Neutrophil (primary cell): ENCODE measurements at regions not wholly inside any gene's neighbourhood (a gene's known extent, or its start where the extent isn't known, plus 50 kb on each side); places are given as distances from the start of the nearest gene placed in this dataset.

Source experiments
- H3K27ac ChIP-seq: fragments of 200-600 bp; sonication (generic); 2 replicates; pipeline ENCODE4 v1.5.1; 2016; ENCODE audit warnings: mild to moderate bottlenecking, moderate library complexity
- H3K27me3 ChIP-seq: fragments of 200-600 bp; sonication (generic); 2 replicates; pipeline ENCODE4 v1.6.0; 2016; ENCODE audit warnings: mild to moderate bottlenecking
- H3K36me3 ChIP-seq: fragments of 200-600 bp; sonication (generic); 2 replicates; pipeline ENCODE4 v1.5.1; 2017
- H3K4me1 ChIP-seq, 2 experiments: fragments of 200-600 bp in 1 of 2; sonication (generic) in 1 of 2; 1 replicate in 1 of 2; 2 replicates in 1 of 2; pipeline versions ENCODE4 v1.5.1 to v1.6.1; 2013 to 2016; ENCODE audit warnings: low read depth in 1 of 2, low read length in 1 of 2, mild to moderate bottlenecking in 1 of 2, moderate library complexity in 1 of 2; ENCODE audit not compliant: control insufficient read depth in 1 of 2, insufficient read depth in 1 of 2
- H3K4me3 ChIP-seq, 2 experiments: fragments of 200-600 bp in 1 of 2; sonication (generic) in 1 of 2; 1 replicate in 1 of 2; 2 replicates in 1 of 2; pipeline ENCODE4 v1.5.1; 2013 to 2016; ENCODE audit warnings: low read depth in 1 of 2, low read length in 1 of 2, mild to moderate bottlenecking in 1 of 2, moderate library complexity in 1 of 2
- H3K9me3 ChIP-seq: fragments of 200-600 bp; sonication (generic); 2 replicates; pipeline ENCODE4 v1.5.1; 2016
- TF ChIP-seq, protein P1 (sequence below): fragments of 200-600 bp; sonication (generic); IDR thresholded peaks from 2 replicates; pipeline ENCODE4 v1.5.1; 2016; ENCODE audit warnings: antibody characterized with exemption

DNA sequence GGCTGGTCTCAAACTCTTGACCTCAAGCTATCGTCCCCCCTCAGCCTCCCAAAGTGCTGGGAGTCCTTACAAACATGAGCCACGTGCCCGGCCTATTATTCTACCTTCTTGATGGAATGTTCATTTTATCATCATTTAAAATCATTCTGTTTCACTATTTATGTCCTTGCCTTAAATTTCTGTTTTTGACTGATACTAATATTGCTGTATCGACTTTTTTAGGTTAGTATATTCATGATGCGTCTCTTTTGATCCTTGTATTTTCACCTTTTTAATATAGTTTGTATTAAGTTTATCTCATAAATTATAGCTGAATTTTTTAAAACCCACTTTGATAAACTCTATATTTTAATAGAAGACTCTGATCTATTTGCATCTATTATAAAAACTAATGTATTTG is 98.4 kb upstream of the STXBP5 start:
- H3K27me3 ChIP-seq = no peaks in the 10 kb centered on the region
- H3K4me3 ChIP-seq = no peak overlapping the region
- H3K27ac ChIP-seq = no peak overlapping the region
- no peaks in the 10 kb centered on the region for H3K36me3 ChIP-seq
- TF ChIP-seq, protein P1, sequence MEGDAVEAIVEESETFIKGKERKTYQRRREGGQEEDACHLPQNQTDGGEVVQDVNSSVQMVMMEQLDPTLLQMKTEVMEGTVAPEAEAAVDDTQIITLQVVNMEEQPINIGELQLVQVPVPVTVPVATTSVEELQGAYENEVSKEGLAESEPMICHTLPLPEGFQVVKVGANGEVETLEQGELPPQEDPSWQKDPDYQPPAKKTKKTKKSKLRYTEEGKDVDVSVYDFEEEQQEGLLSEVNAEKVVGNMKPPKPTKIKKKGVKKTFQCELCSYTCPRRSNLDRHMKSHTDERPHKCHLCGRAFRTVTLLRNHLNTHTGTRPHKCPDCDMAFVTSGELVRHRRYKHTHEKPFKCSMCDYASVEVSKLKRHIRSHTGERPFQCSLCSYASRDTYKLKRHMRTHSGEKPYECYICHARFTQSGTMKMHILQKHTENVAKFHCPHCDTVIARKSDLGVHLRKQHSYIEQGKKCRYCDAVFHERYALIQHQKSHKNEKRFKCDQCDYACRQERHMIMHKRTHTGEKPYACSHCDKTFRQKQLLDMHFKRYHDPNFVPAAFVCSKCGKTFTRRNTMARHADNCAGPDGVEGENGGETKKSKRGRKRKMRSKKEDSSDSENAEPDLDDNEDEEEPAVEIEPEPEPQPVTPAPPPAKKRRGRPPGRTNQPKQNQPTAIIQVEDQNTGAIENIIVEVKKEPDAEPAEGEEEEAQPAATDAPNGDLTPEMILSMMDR = no peak
- no peaks in the 10 kb centered on the region for H3K9me3 ChIP-seq
- H3K4me1 ChIP-seq = peaks cover 28 to 31% of the 10 kb centered on the region in 2 experiments

DNA sequence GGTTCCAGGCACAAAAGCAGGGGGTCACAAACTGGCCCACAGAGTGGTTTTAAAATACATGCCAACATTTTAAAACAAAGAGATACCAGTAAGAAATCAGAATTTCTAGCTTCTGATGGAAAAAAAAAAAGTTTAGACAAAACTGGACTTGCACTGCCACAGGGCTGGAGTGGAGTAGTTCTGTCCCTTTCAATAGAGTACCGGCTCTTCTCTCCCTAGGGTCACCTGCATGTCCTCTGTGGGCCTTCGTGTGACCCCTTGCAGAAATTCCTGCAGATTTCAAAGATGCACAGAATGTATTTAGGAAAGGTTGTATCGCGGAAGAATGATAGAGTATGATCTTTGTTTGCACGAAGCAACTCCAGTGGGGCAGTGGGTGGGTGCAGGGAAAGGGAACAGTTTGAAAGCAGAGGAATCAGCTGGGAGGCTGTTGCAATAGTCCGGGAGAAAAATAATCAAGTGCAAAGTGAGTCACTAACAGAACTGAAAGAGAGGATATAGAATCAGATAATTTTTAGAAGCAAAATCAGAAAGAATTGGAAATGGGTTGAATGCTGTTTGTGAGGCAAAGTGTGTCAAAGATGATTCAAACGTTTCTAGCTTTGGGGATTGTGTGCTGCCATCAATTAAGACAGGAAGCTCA is 97.3 kb upstream of the STXBP5 start:
- TF ChIP-seq, protein P1 = no peak
- H3K4me1 ChIP-seq = peaks cover 28 to 31% of the 10 kb centered on the region in 2 experiments
- peak overlapping the region; percentile 25 for H3K27ac ChIP-seq
- H3K27me3 ChIP-seq = no peaks in the 10 kb centered on the region
- no peaks in the 10 kb centered on the region for H3K9me3 ChIP-seq
- peak overlapping the region in 1 of 2 experiments; percentile 13 for H3K4me3 ChIP-seq
- H3K36me3 ChIP-seq = no peaks in the 10 kb centered on the region

DNA sequence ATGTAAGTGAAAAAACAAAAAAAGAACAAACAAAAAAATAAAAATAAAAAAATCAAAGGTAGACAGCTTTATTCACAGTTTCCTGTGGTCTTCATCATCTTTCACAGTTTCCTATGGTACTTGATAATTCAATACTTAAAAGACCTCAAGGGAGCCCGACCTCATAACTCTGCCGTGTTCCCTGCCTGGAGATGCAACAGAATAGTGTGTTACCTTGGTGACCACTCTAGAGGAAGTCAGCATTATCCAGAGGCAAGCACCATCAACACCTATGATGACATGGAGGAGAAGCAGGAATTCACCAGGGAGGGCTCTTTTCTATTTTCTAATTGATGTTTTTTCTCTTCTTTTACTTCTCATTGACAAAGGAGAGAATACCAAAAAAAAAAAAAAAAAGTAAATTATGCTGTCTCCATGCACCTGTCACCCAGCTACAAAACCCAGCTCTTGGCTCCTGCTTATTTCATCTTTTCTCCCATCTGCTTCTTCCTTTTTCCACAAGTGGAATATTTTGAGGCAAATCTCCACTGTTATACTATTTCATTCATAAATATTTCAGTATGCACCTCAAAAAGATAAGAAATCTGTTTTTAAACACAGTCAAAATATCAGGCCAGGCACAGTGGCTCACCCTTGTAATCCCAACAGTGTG is 95.8 kb upstream of the STXBP5 start:
- TF ChIP-seq, protein P1 = no peak
- H3K9me3 ChIP-seq = no peaks in the 10 kb centered on the region
- H3K36me3 ChIP-seq = no peaks in the 10 kb centered on the region
- no peak overlapping the region for H3K4me3 ChIP-seq
- H3K27ac ChIP-seq = no peak overlapping the region
- H3K27me3 ChIP-seq = no peaks in the 10 kb centered on the region
- H3K4me1 ChIP-seq = peaks cover 27 to 28% of the 10 kb centered on the region in 2 experiments

DNA sequence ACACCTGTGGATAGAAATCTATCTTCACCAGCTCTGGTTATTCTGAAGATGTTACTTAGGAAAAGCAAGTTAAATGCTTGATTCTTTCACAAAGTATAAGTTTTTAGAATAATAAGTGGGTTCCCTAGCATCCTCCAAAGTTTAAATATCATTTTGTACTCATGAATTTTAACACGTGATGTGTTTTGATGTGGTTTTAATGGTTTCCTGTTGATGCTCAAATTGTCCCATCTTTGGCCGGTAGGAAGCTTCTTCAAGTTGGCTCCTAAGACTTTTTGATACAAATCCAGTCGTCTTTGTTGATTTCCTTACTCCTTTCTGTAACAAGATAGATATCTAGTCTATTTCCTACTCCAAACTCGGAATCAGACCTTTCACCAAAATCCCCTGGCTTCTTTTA is 94.5 kb upstream of the STXBP5 start:
- H3K27ac ChIP-seq = no peak overlapping the region
- H3K4me3 ChIP-seq = no peak overlapping the region
- TF ChIP-seq, protein P1 = no peak
- H3K4me1 ChIP-seq = peaks cover 14 to 18% of the 10 kb centered on the region in 2 experiments
- no peaks in the 10 kb centered on the region for H3K36me3 ChIP-seq
- H3K27me3 ChIP-seq = no peaks in the 10 kb centered on the region
- no peaks in the 10 kb centered on the region for H3K9me3 ChIP-seq

DNA sequence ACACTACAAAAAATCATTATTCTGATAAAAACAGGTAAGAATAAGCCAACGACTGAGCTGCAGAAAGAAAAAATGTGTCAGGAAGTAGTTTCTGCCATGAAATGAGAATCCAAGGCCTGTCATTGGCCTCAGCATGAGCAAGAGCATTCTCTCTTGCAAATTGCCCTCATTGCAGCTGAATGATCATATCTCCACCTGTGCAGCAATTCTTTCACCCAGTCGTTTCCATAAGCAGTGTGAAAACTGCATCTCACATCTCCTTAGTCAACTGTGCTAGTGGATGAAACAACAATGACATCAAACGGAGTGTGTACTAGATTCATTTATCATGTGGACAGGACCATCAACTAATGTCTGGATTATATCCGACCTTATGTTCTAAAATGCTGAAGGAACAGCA is 88.2 kb upstream of the STXBP5 start:
- Histone ChIP-seq H3K4me3 (no peak overlapping the region), H3K9me3 (no peaks in the 10 kb centered on the region), H3K27me3 (no peaks in the 10 kb centered on the region), H3K36me3 (no peaks in the 10 kb centered on the region), H3K27ac (peak overlapping the region; percentile 75), H3K4me1 (peaks cover 47 to 56% of the 10 kb centered on the region in 2 experiments)
- TF ChIP-seq, protein P1 = no peak
